HG02759 (cell line): ENCODE measurements at regions not wholly inside any gene's neighbourhood (a gene's known extent, or its start where the extent isn't known, plus 50 kb on each side); places are given as distances from the start of the nearest gene placed in this dataset.
A peak's percentile ranks its signal among the peaks of the same experiment; 100 is the strongest.

Experiments used
- ATAC-seq: cut with Tn5 transposase; IDR thresholded peaks from one replicate; pipeline ENCODE4 v1.9.1; 2021; ENCODE audit warnings: mild to moderate bottlenecking, moderate library complexity; ENCODE audit not compliant: unreplicated experiment

DNA sequence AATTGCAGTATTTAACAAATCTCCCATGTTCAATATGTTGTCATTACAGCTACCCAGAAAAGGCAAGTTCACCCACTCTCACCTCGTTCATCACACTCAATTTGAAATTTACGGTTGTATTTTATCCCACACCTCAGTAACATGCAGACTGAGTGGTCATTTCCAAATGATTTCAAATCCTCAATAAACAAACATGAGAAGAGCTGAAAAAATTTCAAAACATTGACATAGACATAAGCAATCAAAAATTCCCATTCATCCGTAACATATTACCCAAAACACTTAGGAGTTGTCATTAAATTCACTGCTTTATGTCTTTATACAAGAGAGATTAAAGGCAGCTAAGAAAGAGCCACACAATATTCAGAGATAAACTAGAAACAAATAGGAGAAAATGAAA is 61.7 kb upstream of the NEBL start:
- ATAC-seq = no peak

- no peak for ATAC-seq
Measured at GRCh38 chr10:20958225-20958624, 61.1 kb upstream of the NEBL start.

GRCh38 chr10:20957744-20958143 is 60.6 kb upstream of the NEBL start:
- ATAC-seq = no peak

DNA sequence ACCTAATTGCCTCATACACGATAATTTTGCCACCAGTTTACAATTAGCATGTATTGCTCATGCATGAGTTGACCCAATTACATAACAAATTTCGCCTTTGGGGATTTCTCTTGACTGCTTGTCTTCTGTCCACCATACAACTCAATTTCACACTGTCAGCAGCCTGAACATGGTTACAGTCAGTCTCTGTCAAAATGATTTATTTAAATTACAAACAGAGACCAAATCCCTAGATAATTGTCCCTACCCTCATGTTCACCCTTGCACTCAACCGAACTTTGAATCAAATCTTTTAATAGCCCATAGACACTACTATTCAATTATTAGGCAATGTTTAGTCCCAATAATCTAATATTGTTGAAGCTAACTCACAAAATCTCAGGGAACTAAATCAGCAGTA is 59.7 kb upstream of the NEBL start:
- no peak for ATAC-seq

DNA sequence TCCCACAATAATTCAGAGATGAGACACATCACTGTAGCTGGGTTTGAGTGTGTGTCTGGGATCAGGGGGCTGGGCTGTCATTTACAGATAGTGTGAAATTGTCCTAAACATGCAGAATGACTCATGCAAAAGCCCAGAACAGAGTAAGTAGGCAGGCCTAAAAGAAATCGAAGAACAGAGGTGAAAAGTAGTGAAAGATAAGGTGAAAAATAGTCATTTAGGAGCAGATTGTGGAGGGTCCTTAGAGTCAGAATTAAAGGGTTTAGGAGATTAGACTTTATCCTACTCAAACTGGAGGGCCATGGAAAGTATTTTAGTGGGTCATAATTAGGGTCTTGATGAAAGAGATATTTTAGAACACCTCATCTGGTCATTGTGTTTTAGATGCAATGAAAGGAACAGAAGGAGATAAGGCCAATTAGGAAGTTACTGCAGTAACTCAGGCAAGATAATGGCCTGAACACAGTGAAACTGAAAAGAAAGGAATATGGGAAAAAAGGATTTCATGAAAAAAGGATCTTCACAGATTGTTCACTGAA is 58.3 kb upstream of the NEBL start:
- no peak for ATAC-seq

DNA sequence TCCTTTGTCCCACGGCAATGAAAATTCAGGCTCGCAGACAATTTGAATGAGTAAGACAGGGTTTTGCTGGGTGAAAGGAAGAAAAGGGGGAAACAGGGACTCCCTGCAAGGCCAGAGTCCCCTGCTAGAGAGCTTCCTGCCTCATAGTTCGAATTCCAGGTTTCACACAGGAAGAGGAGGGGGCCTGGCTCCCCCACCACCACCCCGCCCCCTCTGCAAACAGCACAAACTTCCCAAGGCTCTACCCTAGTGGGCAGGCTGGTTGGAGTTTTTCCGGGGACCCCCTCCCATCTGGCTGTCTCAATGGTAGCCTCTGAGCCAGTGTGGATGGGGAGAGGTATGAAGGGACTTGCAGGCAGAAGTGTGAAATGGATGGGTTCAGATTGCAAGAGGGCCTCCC is 57.4 kb upstream of the NEBL start:
- no peak for ATAC-seq

DNA sequence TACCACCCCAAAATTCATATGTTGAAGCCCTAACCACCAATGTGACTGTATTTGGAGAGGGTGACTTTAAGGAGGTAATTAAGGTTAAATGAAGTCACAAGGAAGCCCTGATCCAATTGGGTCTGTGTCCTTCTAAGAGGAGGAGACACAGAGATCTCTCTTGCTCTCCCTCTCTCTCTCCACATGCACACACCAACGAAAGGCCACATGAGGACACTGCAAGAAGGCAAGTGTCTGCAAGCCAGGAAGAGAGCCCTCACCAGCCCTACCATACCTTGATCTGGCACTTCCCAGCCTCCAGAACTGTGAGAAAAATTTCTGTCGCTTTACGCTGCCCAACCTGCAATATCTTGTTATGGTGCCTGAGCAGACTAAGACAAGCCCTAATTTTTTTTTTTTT is 56.0 kb upstream of the NEBL start:
- no peak for ATAC-seq

- no peak for ATAC-seq
Measured at GRCh38 chr10:20949967-20950366, 52.9 kb upstream of the NEBL start.

- peak; percentile 67 for ATAC-seq
Measured at GRCh38 chr10:20948686-20949327, 51.7 kb upstream of the NEBL start.
